ENCODE measurements at regions not wholly inside any gene's neighbourhood (a gene's known extent, or its start where the extent isn't known, plus 50 kb on each side); places are given as distances from the start of the nearest gene placed in this dataset.
"Not testable (repeated sequence)": the region's sequence is repeated elsewhere in the genome, so short reads cannot be mapped to it uniquely, and the experiment has no call there.

DNA sequence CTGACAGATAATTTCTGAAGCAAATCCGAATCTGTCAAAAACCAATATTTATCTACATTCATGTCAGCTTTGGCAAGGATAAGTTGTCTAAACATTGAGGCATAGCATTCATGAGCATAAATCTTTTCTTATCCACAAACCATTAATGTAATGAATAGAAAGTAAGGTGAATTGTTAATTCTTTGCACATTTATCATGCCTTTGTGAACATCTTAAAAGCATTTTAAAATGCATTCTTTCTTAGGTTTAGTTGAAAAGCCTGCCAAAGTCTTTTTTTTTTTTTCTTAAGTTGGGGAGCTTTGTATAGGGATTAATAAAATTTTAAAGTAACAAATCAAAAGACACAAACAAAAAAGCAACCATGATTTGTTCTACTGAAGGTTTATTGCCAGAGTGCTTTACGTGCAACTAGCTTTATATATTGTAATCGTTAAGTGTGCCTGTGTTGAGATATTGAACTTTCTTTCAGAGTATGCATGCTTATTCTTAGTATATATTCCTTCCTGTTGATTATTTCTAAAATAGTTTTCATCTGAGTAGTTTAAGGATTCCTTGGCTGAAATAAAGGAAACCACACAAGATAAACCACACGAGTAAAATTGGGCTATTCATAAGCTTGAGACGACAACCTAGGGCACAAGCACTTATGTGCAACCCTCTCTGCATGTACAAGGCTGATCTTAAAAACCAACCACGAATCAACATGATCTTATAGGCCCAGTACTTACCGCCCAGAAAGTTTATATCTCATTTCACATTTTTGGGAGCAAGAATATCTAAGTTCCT is 1110.9 kb upstream of the CNTN5 start:
- no peak for DNase-seq

DNA sequence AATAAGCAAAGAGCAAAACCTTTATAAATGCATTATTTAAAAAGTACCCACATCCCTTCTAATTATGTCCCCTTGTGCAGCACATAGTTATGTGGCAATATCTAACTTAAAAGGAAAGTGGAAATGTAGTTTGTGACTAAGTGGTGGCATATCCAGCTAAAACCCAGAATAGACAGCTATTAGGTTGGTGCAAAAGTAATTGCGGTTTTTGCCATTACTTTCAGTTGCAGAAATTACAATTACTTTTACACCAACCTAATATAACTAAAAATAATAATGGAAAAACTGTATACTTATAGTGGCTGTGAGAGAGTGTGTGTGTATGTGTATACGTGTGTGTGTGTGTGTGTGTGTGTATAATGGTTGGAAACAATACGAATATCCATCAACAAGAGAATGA is 1108.1 kb upstream of the CNTN5 start:
- no peak for DNase-seq

DNA sequence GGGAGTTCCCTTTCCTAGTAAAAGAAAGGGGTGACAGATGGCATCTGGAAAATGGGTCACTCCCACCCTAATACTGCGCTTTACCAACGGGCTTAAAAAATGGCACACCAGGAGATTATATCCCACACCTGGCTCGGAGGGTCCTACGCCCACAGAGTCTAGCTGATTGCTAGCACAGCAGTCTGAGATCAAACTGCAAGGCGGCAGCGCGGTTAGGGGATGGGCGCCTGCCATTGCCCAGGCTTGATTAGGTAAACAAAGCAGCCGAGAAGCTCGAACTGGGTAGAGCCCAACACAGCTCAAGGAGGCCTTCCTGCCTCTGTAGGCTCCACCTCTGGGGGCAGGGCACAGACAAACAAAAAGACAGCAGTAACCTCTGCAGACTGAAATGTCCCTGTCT is 1097.8 kb upstream of the CNTN5 start:
- not testable (repeated sequence) for DNase-seq

DNA sequence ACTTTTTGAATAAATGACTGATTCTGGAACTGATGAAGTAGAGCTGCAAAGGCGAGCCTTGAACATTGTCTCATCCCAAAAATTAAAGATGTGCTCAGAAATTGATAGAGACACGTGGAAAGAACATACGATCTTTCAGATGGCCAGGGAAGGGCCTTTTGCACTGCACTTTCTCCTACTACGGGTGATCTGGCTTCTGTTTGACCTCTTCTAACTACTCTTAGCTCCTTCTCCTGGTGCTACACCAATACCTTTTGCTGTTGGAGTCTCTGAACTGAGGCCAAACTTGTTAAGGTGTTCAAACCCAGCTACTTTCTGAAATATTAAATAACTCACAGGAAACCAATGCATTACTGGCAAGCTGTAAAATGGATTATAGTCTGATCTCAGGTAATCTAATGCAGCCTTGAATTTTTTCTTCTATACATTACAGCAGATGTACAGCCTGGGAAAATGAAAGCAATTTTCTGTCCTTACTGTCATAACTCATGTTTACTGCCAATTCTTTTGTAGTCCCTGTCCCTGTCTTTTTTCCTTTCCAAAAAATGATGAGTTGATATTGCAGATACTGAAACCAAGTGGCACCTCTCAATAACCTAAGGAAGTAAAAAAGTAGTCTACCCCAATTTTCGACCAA is 1086.1 kb upstream of the CNTN5 start:
- DNase-seq = no peak

DNA sequence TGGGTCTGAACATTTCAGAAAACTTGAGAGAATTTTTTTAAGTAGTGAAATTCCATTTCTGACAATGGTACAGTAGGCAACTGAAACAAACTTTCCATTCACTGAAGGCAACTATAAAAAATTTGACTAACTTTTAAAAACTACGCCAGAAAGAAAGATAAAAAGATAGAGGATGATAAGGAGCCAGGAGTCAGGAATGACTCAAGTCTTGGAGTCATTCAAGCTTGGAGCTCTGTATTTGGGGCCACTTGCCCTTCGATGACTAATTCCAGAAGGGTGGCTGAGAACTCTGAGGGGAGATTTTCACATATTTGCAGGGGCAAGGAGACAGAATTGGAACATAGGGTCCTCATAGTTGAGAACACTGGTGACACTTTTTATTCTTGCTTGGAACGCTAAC is 1083.2 kb upstream of the CNTN5 start:
- no peak for DNase-seq

DNA sequence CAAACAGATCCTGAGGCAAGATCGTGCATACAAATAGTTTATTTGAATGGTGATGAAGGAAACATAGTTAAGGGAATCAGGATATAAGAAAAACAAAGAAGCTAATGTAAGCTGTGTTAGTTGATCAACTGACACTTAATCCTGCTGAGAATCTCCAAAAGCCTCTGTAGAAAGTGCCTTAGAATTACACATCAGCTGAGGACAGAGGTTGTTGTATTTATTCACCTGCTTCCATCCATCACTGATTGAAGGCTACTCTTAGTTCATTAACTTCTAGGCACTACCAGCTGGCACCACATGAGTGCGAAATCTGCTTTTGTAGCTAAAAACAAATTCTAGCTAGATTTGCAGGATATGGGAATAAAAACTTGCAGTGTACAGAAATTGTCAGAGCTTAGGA is 1082.0 kb upstream of the CNTN5 start:
- DNase-seq = no peak

DNA sequence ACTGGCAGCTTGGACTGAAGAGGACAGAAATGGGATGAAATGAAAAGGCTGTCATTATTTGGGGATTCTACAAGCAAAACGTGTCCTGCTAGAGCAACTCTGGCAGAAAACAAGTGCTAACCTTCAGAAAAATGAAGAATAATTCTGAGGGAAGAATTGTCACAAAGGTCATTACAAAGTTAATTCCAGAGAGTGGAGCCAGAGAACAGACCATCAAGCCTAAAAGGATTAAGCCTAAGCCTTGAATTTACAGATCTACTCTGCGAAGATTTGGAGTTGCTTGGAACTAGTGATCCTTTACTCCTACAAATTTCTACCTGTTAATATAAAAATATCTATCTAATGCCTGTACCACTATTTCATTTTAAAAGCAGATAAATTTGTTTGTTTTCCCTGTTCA is 1077.3 kb upstream of the CNTN5 start:
- no peak for DNase-seq

DNA sequence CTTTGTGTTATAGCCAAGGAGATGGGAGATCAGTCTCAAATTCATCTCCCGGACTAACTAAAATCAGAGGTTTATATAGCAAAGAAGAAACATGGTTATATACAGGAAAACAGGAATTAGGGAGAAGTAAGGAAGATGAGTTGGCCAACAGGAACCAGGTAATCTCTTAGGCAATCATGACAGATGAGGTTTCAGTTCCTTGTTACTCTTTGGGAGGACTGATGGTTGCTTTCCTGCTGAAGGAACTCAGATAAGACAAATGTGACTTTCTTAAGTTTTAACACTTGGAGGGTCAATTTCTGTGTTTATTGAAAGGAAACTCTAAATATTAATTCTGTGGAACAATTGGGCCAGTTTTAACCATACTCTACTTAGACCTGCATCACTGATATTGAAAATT is 1072.0 kb upstream of the CNTN5 start:
- DNase-seq = no peak

DNA sequence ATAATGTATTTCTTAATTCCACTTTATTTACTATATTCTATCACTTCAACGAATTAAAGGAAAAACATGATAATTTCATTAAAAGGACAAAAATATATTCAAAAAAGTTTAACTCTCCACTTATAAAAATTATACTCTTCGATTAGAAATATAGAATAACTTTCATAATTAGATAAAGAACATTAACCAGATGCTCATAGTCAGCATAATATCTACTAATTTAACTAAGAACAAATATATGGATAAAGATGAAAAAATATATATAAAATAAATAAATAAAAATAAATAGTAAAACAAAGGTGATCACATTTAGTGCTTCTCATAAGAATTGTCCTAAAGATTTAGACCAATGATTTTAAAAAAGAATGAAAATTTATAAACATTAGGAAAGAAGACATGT is 1065.2 kb upstream of the CNTN5 start:
- DNase-seq = no peak

DNA sequence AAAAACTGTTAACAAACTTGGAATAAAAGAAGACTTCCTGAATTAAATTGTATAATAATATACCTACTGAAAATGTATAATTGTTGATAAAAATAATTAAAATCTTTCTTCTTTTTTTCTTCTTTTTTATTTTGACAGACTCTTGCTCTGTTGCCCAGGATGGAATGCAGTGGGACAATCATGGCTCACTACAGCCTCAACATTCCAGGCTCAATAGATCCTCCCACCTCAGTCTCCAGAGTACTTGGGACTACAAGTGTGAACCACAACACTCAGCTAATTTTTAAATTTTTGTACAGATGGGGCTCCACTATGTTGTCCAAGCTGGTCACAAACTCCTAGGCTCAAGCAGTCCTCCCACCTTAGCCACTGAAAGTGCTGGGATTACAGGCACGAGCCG is 1063.8 kb upstream of the CNTN5 start:
- no peak for DNase-seq

DNA sequence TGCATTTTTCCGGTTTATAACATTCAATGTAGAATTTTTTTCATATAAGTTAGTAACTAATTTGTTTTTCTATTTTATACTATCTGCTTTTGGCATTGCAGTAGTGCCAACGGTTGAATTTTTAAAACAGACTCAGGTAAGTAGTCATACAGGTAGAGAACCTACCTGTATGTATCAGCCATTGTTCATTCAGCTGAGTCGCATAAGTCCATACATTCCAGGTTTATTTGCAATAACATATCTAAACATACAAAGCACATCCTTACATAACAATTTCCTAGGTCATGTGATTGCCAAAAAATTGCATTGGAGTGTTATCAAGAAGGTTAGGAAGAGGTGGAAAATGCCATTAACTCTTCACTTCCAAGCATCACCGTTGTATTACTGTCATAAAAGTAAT is 1059.3 kb upstream of the CNTN5 start:
- no peak for DNase-seq

DNA sequence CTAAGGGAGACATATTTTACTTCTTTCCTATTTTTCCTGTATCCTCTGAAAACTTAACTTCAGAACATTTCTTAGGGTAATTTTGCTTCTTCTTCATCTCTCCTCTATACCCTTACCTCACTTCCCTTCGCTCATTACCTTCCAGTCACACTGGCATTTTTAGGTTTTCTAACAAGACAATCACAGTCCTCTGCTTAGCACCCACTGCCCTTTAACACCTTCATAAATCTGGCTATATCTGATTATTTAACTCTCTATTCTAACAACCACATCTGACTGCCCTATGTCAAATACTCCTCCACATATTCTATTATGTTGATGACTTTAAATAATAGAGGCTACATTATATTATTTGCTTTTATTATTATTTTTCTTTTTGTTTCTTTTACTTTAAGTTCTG is 1058.0 kb upstream of the CNTN5 start:
- no peak for DNase-seq

DNA sequence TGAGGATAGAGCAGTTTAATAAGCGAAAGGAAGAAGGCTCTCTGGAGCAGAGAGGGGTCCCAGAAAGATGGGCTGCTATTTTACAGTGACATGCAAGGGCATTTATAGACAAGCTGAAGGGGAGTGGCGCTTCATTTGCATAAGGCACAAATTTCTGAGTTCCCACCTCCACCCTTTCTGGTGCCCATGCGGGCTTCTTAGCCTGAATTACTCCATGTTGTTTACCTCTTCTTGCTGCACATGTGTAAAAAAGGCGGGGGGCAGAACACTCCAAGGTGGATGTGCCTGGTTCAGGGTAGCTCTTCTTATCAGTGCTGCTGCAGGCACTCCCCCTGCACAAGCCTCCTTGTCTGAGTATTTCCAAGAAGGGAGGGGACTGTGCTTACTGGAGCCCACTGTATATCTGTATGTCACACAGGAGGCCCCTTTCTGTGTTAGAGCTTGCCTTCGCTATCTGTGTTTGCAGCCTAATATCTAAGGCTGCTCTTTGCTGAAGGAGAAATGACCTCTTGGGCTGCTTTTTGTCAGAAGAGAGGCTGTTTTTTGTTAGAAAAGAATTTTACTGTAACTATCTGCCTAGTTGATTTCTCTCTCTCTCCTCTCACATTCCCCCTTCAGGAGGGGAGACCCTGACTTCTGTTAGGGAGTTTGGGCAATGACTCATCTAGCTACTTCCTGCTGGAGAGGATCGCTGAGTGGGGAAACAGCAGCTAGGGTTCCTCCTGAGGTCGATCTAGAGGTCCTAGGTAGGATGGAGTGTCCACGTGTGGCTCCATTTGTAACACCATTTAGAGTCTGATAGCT is 1057.0 kb upstream of the CNTN5 start:
- DNase-seq = no peak

DNA sequence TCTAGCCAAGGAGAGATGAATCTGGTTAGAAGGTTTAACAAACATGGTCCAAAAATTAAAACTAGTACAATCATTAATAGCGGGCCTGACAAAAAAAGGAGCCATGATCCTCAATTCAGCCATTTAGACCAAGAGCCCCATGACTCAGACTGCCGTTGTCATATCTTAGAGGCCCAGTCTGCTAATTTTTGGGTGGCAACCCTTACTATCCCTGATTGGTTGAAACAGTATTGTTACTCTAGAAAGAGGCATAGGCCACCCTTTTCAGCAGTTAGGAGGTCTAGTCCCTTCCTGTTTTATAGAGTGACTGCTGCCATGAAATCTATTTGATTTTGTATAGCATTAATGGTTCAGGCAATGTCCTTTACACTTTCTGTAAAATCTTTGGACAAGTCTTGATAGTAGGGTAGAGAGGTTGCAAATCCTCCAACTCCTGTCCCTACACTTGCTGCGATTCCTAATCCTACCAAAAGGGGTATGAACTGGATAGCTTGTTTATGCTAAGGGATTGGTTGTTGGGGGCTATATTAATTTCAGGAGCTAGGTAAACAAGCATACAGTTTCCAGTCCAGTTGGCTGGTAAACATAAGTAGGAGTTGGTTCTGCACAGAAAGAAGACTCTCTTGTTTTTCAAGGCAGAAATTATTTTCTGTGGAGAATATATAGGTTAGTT is 1056.3 kb upstream of the CNTN5 start:
- no peak for DNase-seq

DNA sequence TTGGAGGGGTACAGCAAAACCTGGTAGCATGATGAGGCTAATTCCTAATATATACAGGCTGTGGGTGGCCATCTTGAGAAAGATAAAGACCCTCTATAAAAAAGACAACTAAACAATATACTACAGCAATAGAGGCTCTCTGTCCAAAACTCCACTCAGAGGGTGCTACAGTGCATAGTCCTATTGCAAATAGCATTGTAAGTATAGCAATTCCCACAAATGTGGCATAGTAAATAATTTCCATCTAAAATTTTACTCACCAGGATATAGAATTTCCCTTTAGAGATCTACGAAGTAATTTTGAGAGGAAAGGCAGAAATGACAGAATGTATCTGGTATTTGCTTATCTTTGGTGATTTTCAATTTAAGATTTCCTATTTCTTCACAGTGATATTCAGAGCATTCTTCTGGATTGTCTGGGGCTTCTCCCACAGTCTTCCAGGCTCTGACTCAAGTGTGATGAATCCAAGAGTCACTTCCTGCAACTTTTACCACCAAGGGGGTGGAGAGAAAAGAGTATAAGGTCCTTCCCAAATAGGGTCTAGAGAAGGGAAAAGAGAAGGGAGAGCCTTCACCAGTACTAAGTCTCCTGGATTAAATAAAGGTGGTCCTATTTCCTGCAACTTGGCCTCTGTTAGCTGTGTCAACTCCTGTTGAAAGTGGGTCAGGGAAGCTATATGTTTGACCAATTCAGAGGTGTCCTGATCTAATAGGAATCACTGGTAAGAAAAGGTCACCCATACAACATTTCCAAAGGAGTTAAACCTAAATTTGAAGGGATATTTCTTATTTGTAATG is 1054.7 kb upstream of the CNTN5 start:
- no peak for DNase-seq

DNA sequence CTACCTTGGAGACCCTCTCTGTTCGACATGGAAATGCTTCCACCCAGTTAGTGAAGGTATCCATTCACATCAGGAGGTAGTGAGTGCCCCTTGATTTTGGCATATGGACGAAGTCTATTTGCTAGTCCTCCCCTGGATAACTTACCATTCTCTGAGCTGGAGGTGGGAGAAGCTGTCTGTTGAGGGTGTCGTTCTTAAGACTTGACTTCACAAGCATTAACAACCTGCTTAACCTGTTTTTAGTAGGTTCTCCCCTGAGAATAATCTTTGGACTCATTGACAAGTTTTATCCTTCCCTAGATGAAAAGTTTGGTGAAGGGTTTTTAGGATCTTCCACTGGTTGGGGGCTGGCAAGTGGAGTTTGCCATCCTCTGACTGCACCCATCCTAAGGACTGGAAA is 1053.8 kb upstream of the CNTN5 start:
- DNase-seq = no peak

DNA sequence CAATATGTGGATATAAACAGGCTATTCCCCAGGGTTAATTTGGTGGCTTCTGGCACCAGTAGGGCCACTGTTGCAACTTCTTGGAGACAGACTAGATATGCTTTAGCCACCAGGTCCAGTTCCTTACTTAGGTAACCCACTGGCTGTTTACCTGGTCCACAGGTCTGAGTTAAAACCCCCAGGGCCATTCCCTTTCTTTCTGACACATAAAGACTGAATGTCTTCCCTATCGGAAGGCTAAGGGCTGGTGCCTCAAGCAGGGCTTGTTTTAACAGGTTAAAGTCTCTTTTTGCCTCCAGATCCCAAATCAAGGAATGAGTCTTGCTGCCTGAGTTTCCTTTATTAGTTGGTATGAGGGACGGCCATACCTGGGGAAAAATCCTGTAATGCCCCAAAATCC is 1052.7 kb upstream of the CNTN5 start:
- DNase-seq = no peak

DNA sequence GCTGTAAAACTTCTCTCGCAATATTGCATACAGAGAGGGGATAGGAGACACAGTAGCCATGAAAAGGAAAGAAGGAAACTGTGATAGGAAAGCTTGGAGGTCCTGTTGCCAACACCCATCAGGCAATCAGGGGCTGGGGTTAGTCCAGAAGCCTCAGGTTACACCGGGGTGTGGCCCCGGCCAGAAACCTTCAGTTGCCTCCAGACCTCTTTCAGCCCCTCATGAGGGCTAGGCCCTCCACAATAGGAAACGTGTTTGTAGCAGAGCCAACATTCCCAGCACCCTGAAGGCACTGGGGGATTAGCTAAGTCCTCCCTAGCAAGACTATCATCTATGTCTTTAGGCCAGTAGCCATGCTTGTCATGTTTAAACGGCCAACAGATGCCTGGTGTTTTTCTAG is 1048.0 kb upstream of the CNTN5 start:
- DNase-seq = no peak

DNA sequence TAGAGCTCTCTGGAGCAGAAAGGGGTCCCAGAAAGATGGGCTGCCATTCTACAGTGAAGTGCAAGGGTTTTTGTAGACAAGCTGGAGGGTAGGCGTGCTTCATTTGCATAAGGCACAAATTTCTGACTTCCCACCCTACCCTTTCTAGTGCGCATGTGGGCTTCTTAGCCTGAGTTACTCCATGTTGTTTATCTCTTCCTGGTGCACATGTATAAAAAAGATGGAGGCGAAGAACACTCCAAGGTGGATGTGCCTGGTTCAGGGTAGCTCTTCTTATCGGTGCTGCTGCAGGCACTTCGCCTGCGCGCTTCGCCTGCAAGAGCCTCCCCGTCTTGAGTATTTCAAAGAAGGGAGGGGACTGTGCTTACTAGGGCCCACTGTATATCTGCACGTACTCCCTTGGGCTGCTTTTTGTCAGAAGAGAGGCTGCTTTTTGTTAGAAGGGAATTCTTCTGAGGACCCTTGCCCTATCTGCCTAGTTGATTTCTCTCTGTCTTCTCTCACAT is 1047.3 kb upstream of the CNTN5 start:
- no peak for DNase-seq

DNA sequence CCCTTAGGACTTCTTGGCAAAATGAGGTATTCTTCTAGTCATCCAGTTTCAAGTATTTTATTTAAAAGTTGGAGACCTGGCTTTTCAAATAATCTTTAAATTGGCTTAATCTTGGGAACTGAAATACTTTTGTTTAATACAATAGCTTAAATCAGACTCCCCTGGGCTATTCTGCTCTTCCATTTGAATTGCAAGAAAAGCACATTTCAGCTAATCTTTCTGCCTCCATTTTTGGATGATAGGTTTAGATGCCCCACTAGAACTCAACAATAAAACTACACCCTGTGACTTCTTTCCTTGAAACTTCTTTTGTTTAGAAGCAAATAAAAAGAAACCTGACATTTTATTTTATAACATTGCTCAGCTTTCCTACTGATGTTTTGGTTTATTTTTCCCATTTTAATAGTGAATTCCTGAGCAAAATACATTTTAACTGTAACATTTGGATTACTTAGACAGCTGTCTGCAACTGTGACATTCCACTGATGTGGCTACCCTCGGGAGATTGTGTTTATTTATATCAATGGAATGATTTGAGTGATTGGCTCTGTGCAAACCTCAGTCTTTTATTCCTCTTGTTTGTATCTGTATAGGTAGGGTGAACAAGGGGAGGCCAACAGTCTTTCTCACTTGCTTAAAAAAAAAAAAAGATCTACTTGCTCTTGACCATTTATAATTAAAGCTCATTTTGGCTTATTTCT is 1045.8 kb upstream of the CNTN5 start:
- DNase-seq = no peak

DNA sequence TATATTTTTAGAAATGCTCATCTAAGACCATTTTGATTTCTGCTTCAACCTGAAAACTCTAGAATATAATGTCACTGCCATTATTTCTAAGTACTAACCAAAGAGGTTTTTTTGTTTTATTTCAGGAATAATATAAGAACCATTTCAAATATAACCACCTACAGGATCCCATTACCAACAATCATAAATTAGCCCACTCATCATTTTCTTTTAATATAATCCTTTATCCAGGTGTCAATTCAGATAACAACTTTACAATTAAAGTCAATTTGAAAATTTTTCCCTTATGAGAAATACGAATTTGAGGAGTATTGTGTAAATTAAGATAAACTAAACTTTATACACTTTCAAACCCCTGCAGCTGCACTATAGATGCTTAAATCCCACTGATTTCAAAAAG is 1043.0 kb upstream of the CNTN5 start:
- DNase-seq = no peak

DNA sequence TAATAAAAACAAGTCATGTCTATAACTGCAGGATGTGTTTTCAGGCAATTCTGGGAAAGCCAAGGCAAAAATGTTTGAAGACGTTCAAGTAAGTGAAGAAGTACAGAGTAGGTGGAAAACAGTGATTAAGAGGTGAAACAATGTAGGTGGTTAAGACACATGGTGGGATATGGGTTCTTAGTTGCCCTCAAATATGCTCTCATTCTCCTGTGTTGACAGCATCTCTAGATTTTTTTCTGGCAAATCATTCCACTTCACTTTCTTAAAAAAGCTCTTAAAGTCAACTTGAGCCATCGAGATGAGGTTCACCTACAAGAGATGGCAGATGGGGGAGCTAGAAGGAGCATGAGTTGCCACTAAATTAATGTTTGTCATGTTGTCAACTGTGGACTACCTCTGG is 1041.0 kb upstream of the CNTN5 start:
- no peak for DNase-seq
